HT-29 (cell line): ENCODE measurements at regions not wholly inside any gene's neighbourhood (a gene's known extent, or its start where the extent isn't known, plus 50 kb on each side); places are given as distances from the start of the nearest gene placed in this dataset.
"Not testable (repeated sequence)": the region's sequence is repeated elsewhere in the genome, so short reads cannot be mapped to it uniquely, and the experiment has no call there.

Source experiments
- DNase-seq: peaks from one replicate; pipeline ENCODE4 v3.0.0-alpha.2; 2015; ENCODE audit warnings: low spot score
- small RNA-seq: library from RNA; depleted of rRNA; stranded (forward); fragments of <200 nt; gene quantifications from one replicate; pipeline ENCODE3, GENCODE V24; 2014

- no peak for DNase-seq
These were observed 82.3 kb downstream of the MAGEE1 start for GRCh38 chrX:76509775-76510174.

- DNase-seq, result no peak
These were observed 90.0 kb downstream of the MAGEE1 start for GRCh38 chrX:76517544-76517943.

GRCh38 chrX:76520273-76521054, 93.0 kb downstream of the MAGEE1 start:
- no peak for DNase-seq

- DNase-seq, result not testable (repeated sequence)
These were observed 108.2 kb downstream of the MAGEE1 start for GRCh38 chrX:76535675-76536074.

GRCh38 chrX:76538860-76539259, 111.3 kb downstream of the MAGEE1 start:
- DNase-seq, result no peak

- DNase-seq, result not testable (repeated sequence)
These were observed 115.9 kb downstream of the MAGEE1 start for GRCh38 chrX:76543381-76543780.

GRCh38 chrX:76550016-76550415, 122.5 kb downstream of the MAGEE1 start:
- DNase-seq, result no peak

- DNase-seq, result no peak
These were observed 127.8 kb downstream of the MAGEE1 start for GRCh38 chrX:76555269-76555668.

- DNase-seq, result peak; percentile 81
These were observed 128.3 kb downstream of the MAGEE1 start for GRCh38 chrX:76555816-76556215.

- not testable (repeated sequence) for DNase-seq
These were observed 137.3 kb downstream of the MAGEE1 start for GRCh38 chrX:76564842-76565241.

GRCh38 chrX:76605390-76605789, 177.9 kb downstream of the MAGEE1 start:
- DNase-seq, result no peak

GRCh38 chrX:76617020-76617419, 189.5 kb downstream of the MAGEE1 start:
- no peak for DNase-seq

GRCh38 chrX:76643590-76643989, 216.1 kb downstream of the MAGEE1 start:
- no peak for DNase-seq

- not testable (repeated sequence) for DNase-seq
These were observed 223.9 kb downstream of the MAGEE1 start for GRCh38 chrX:76651369-76651768.

- DNase-seq, result no peak
These were observed 230.0 kb downstream of the MAGEE1 start for GRCh38 chrX:76657499-76657898.

Small RNA genes lying in the stretch of these regions (small RNA-seq; reads per million reads assigned to genes)
- 0.72 reads per million, percentile 10 among the genes with 10 or more reads in this experiment for gene RNA5SP508
